NCI-H1930 (cell line): ENCODE measurements at regions not wholly inside any gene's neighbourhood (a gene's known extent, or its start where the extent isn't known, plus 50 kb on each side); places are given as distances from the start of the nearest gene placed in this dataset.

Source experiments
- DNase-seq, 2 experiments: peaks; one replicate each; lab custom pipeline; 2025; lab: John Stamatoyannopoulos, UW

DNA sequence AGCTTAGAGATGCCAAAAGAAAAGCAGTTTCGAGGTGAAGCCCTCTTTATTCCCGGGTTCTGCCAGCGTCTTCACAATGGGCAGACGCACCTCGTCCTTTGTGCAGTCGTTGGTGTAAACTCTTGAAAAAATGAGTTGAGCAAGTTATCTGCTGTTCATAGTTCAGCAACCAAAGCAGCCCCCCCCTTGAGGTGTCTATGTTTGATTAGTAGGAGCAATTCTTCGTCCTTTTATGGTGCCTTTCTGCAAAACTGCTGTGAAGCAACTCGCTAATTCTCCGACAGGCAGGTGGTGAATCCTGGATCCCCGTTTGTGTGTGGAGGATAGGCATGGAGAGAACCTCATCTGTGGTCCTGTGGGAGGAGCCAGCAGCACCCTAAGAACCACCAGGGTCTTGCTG lies 234.5 kb downstream of the GLRX3 start:
- no peak for DNase-seq

DNA sequence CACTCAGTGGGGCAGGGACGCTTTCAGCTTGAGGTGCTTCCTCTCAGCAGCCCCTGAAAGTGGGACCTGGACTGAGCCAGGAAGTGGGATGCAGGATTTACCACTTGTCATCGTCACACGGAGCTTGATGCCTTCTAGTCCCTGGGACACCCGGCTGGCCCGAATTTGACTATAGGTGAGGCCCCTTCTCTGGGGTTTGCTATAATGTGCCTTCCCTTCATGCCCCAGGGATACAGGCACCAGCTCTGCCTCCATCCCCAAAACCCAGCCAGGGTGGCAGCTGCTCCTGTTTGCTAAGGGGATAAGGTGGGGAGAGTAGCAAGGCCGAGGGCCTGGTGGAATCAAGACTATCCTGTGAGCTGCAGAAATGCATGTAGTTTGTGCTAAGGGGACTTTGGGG lies 235.0 kb downstream of the GLRX3 start:
- DNase-seq, result no peak

DNA sequence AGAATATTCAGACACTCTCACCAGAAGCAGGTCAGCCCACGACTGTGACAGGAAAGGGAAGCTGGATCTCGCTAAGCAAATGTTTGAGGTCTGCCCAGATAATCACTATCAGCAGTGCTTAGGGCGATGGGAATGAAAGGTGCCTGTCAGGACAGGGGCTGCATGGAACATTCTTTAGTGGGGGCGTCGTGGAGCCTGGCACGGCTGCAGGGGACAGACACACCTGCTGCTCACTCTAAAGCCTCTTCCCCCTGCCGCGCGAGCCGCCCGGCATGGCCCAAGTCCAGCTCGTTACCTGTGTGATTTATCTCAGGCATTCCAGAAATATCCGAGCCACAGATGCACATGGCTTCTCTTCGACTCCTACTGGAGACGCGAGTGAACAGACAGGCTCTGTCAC lies 235.5 kb downstream of the GLRX3 start:
- DNase-seq, result no peak

DNA sequence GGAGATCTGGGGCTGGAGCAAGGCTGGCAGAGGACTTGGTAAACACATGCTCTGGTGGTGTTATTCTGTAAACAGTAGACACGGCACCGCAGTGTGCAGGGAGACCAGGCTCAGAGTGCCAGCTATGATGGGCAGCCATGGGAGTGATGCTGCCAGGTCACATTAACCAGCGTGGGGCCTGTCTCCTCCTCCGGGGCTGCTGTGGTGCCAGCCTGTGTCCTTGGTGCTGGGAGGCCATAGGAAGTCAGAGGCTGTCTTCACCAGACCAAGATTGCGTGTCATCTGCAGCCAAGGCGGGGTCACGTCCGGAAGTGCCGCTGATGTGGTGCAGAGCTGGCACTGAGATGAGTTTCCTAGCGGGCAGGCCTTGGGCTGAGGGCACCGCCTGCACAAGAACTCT lies 236.0 kb downstream of the GLRX3 start:
- no peak for DNase-seq

DNA sequence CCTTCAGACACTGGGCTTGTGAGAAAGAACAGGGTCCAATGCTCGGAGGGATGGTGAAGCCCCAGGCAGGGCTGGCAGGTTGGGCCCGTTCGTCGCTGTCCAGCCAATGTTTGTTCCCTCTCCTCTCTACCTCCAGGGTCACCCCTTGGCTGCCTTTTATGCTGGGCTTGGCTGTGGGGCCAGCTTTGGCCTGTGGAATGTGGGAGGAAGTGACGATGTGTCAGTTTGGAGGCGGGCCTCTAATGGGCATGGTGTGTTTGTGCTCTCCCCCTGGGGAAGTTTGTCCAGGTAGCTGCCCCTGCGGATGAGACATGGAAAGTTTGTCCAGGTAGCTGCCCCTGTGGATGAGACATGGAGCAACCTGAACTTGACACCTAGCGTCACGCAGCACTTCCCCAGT lies 236.7 kb downstream of the GLRX3 start:
- DNase-seq, result no peak

DNA sequence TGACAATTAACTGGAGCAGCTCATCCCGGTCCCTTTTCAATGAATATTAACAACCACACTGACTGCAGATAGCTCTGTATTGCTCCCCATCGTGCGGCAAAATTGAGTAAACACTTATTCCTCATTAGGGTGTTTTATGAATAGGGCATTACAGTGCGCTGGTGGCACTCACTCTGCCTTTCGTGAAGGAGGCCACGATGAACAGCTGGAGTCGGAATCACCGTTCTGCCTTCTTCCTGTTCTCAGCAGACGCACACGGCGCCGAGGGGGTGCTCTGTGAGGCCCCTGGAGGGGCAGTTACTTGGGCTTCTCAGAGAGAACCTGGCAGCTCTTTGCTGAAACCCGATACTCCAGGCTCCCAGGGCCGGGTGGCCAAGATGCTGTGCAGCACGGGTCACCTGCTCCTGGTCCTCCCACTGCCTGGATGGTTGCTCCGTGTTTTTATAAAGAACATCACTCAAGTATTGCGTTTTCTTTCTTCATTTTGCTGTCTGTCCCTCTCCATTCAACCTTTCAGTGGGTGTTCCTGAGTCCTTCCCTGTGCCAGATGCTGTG lies 241.9 kb downstream of the GLRX3 start:
- DNase-seq, result no peak

- DNase-seq, result no peak
Observed at GRCh38 chr10:130378556-130379400, 242.6 kb downstream of the GLRX3 start.

- no peak for DNase-seq
Observed at GRCh38 chr10:130380056-130380455, 243.9 kb downstream of the GLRX3 start.

DNA sequence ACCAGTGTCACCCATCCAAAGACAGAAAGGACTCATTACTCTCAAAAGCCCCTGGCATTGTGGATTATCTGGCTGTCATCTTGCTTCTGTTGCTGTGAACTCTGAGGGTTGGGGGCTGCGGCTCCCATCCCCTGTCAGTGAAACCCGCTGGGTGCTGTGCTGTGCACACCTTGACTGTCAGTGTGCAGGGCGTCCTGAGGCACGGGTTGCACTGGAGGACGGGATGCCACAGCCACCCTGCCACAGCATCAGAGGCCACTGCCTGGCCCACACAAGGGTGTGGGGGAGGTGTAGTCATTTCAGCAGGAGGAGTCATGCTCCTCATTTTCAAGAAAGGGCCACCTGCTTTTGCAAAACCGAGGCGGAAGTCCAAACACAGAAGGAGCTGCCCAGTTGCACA lies 245.8 kb downstream of the GLRX3 start:
- no peak for DNase-seq

GRCh38 chr10:130387936-130388580 lies 251.9 kb downstream of the GLRX3 start:
- DNase-seq, result no peak

DNA sequence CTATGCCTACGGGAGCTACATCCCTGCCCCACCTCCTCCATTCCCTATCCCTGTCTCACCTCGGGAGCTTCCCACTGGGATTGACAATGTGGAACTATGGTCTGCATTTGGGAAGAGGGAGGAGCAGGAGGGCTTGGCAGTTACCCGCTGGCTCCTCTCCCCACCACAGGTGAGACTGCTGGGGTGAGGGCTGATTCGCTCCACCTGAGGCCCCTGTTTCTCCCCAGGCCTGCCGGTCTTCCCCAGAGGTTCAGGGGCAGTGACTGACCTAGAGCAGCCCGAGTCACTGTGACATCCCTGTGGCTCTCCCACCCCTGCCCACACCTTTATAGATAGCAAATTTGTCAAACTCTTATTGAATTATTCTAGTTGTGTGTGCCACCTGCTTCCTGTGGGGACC lies 252.6 kb downstream of the GLRX3 start:
- no peak for DNase-seq

GRCh38 chr10:130389906-130390305 lies 253.7 kb downstream of the GLRX3 start:
- no peak for DNase-seq

- DNase-seq, result no peak
Observed at GRCh38 chr10:130392031-130392430, 255.8 kb downstream of the GLRX3 start.

DNA sequence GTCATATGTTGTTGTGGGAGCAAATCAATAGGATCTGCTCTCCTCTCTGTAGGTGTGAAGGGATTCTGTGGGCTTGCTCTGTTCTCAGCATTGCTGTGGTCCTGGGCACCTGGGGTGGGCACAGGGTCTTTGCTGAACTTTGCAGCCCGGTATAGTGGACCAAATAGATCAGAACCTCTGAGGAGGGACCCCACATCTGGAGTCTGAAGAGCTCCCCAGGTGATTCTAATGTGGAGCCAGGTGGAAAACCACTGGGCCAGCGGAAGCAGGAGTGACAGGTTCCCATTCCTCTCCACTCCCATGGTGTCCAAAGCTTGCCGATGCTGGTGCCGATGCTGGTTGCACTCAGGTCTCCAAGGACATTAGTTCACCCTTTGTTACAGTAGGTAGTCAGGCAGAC lies 257.2 kb downstream of the GLRX3 start:
- no peak for DNase-seq

- no peak for DNase-seq
Observed at GRCh38 chr10:130394832-130395231, 258.6 kb downstream of the GLRX3 start.

DNA sequence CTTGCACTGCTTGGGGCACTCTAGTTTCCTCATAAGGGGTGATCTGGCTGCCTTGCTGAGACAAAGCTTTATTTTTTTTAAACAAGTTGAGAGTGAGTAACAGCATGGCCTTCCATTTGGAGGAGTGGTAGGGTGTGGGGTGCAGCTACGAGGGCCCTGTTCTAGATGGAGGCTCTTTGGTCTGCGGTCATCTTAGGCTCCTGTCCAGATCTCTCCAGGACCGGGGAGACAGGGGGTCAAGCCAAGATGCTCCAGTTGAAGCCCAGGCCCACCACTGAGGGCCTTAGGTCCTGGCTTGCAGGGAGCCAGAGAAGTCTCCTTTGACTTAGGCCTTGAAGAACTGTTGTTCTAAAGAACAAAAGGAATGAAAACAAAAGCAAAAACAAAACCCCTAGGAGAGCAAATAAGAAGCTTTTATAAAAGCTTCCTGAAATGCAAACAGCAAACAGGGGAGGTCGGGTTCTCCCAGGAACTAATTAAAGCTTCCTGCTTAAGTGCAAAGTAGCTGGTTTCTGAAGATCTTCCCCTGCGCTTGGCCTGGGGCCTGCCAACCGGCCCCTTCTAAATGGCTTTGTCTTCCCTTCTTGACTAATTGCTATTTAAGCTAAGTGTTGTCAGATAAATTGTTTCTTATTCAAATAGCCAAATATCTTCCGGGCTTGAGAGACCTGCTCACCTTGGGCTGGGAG lies 259.2 kb downstream of the GLRX3 start:
- no peak for DNase-seq

GRCh38 chr10:130396044-130396443 lies 259.9 kb downstream of the GLRX3 start:
- no peak for DNase-seq

DNA sequence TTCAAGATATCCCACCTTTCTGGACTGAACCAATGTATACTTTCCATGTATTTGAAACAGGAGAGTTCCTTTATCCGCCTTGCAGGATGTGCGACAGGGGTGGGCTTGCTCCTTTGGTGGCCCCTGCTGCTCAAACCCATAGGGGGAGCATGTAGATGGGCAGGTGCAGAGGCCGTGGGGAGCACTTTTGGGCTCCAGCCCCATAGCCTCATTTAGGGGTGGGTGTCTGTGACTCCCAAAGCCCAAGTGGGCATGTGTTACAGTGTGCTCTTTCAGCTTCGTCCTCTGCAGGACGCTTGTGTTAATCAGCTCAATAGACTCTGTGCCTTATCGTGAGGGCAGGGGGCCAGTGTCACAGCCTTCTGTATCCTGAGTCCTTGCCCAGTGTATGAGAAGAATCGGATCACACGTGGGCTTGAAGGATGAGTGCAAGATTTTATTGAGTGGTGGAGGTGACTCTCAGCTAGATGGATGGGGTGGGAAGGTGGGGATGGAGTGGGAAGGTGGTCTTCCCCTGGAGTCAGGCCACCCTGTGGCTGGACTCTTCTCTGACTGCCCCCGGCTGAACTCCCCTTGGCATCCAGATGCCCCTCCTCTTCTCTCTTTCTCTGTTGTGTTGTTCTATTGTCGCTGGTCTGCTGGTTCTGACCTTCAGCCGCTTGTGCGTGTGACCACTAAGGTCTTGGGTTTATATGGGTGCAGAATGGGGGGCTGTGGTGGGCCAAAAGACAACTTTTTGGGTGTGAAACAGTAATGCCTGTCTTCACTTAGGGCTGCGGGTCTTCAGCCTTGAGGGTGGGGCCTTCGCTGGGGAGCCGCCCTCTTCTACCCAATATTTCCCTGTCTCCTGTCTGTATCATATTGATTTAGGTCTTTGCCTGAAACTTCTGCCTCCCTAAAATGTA lies 262.2 kb downstream of the GLRX3 start:
- no peak for DNase-seq

DNA sequence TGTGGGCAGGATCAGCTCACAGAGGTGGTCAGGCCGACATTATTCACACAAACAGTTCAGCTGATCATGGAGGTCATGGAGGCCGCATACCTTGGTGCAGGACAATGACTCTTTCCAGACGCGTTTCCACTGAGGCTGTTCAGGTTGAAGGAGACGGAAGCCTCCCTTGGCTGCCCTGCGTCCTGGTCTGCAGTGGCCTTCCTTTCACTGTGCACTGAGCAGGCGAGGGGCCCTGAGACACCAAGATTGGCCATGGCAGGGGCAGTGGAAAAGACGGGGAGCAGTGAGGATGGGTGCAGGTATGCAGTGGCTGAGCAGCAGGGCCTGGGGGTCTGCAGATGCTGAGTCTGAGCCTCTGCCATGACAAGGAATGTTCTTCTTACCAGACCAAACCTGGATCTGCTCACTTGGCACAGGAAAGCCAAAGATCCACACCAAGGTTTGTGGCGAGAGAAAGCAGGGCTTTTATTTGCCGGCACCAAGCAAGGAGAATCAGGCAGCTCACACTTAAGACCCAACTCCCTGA lies 263.3 kb downstream of the GLRX3 start:
- no peak for DNase-seq

- no peak for DNase-seq
Observed at GRCh38 chr10:130400890-130401289, 264.7 kb downstream of the GLRX3 start.
